MCF 10A (cell line): ENCODE measurements at regions not wholly inside any gene's neighbourhood (a gene's known extent, or its start where the extent isn't known, plus 50 kb on each side); places are given as distances from the start of the nearest gene placed in this dataset.
A peak's percentile ranks its signal among the peaks of the same experiment; 100 is the strongest.

Source experiments
- BruUV-seq: library from RNA; stranded (reverse); fragments of 400-500 nt; replicated peaks from 2 replicates; lab custom pipeline; 2021; lab: Mats Ljungman, UMichigan
- CTCF ChIA-PET: fragments of 300-600 bp; sonication (Branson Sonifier 250); formaldehyde crosslinking; extraction: SDS; loops from one replicate; lab custom pipeline; 2021; ENCODE audit warnings: antibody characterized with exemption, inconsistent platforms; lab: Yijun Ruan, JAX
- POLR2A ChIA-PET: fragments of 300-600, 350-650 bp; sonication (Branson Sonifier 250); formaldehyde crosslinking; extraction: SDS; loops from one replicate; lab custom pipeline; 2020; ENCODE audit warnings: antibody characterized with exemption, inconsistent platforms; lab: Yijun Ruan, JAX
- DNase-seq: peaks from one replicate; pipeline ENCODE4 v3.0.0-alpha.2; 2018; ENCODE audit not compliant: unreplicated experiment
- H3K27ac Mint-ChIP-seq: one replicate; pipeline ENCODE4 v1.8.0; 2022; ENCODE audit warnings: mild to moderate bottlenecking, low read depth, mixed read lengths; ENCODE audit not compliant: unreplicated experiment
- H3K27me3 Mint-ChIP-seq: one replicate; pipeline ENCODE4 v1.8.0; 2022; ENCODE audit warnings: mixed read lengths; ENCODE audit not compliant: insufficient read depth, unreplicated experiment
- H3K36me3 Mint-ChIP-seq: one replicate; pipeline ENCODE4 v1.8.0; 2022; ENCODE audit warnings: mild to moderate bottlenecking, moderate library complexity, mixed read lengths; ENCODE audit not compliant: insufficient read depth, unreplicated experiment
- H3K4me1 Mint-ChIP-seq: one replicate; pipeline ENCODE4 v1.8.0; 2022; ENCODE audit warnings: mixed read lengths; ENCODE audit not compliant: insufficient read depth, unreplicated experiment
- H3K4me3 Mint-ChIP-seq: one replicate; pipeline ENCODE4 v1.8.0; 2022; ENCODE audit warnings: mild to moderate bottlenecking, moderate library complexity, mixed read lengths; ENCODE audit not compliant: unreplicated experiment
- H3K9me3 Mint-ChIP-seq: one replicate; pipeline ENCODE4 v1.8.0; 2022; ENCODE audit warnings: mixed read lengths; ENCODE audit not compliant: unreplicated experiment
- CTCF ChIP-seq: fragments of 200-600 bp; IDR thresholded peaks from one replicate; pipeline ENCODE4 v1.8.0; 2022; ENCODE audit warnings: antibody characterized with exemption, mild to moderate bottlenecking; ENCODE audit not compliant: unreplicated experiment
- intact Hi-C: fragments of 100-400 bp; cut with micrococcal nuclease; formaldehyde crosslinking; loops from 2 replicates; pipeline ENCODE4 v1.14.1; 2022

- peaks cover 4% of the 10 kb centered on the region for H3K36me3 Mint-ChIP-seq
- POLR2A ChIA-PET = interaction anchor here (0.6 to 1.3 kb wide), 4 partner anchors 14 to 149 kb away, joined by 3 to 4 read pairs (median 4); no protein-coding TSS in a partner anchor
- H3K4me3 Mint-ChIP-seq = no peak overlapping the region
- CTCF ChIA-PET = interaction anchor here (0.6 to 1.2 kb wide), 4 partner anchors 163 to 1292 kb away, joined by 3 to 5 read pairs (median 4); no protein-coding TSS in a partner anchor
- no peaks in the 10 kb centered on the region for H3K9me3 Mint-ChIP-seq
- TF ChIP-seq CTCF = no peak
- BruUV-seq = no TSS peak
- DNase-seq = peak; percentile 97
- peak overlapping the region; percentile 77 for H3K27ac Mint-ChIP-seq
- no peaks in the 10 kb centered on the region for H3K27me3 Mint-ChIP-seq
- peaks cover 27% of the 10 kb centered on the region for H3K4me1 Mint-ChIP-seq
- intact Hi-C loops = no loop called here
Measured at GRCh38 chr5:68449380-68449779, 233.8 kb downstream of the PIK3R1 start.

GRCh38 chr5:68450245-68450852, 234.8 kb downstream of the PIK3R1 start:
- Mint-ChIP-seq H3K9me3 (no peaks in the 10 kb centered on the region), H3K27me3 (no peaks in the 10 kb centered on the region), H3K4me3 (no peak overlapping the region), H3K36me3 (peaks cover 4% of the 10 kb centered on the region), H3K27ac (peak overlapping the region; percentile 77), H3K4me1 (peaks cover 27% of the 10 kb centered on the region)
- ChIA-PET CTCF (interaction anchor here (1.2 kb wide), 1 partner anchor 164 kb away, joined by 3 read pairs; no protein-coding TSS in a partner anchor), POLR2A (interaction anchor here (0.7 to 1.1 kb wide), 2 partner anchors 14 to 234 kb away, joined by 3 read pairs; no protein-coding TSS in a partner anchor)
- BruUV-seq = no TSS peak
- no peak for TF ChIP-seq CTCF
- intact Hi-C loops = no loop called here
- DNase-seq = peak; percentile 82

GRCh38 chr5:68452286-68452685, 236.7 kb downstream of the PIK3R1 start:
- intact Hi-C loops = no loop called here
- no peaks in the 10 kb centered on the region for H3K9me3 Mint-ChIP-seq
- DNase-seq = no peak
- ChIA-PET CTCF (interaction anchor here (0.9 kb wide), 1 partner anchor 9 kb away, joined by 3 read pairs; no protein-coding TSS in a partner anchor), POLR2A (no interaction called here)
- no peaks in the 10 kb centered on the region for H3K27me3 Mint-ChIP-seq
- H3K36me3 Mint-ChIP-seq = peaks cover 4% of the 10 kb centered on the region
- H3K4me1 Mint-ChIP-seq = peaks cover 36% of the 10 kb centered on the region
- BruUV-seq = no TSS peak
- TF ChIP-seq CTCF = no peak
- no peak overlapping the region for H3K27ac Mint-ChIP-seq
- H3K4me3 Mint-ChIP-seq = no peak overlapping the region

GRCh38 chr5:68454172-68454571, 238.6 kb downstream of the PIK3R1 start:
- Mint-ChIP-seq H3K36me3 (peaks cover 4% of the 10 kb centered on the region), H3K4me1 (peaks cover 32% of the 10 kb centered on the region), H3K27me3 (no peaks in the 10 kb centered on the region), H3K27ac (no peak overlapping the region), H3K4me3 (no peak overlapping the region), H3K9me3 (no peaks in the 10 kb centered on the region)
- no peak for TF ChIP-seq CTCF
- no TSS peak for BruUV-seq
- POLR2A ChIA-PET = interaction anchor here (0.6 to 1.8 kb wide), 2 partner anchors 10 to 335 kb away, joined by 3 to 5 read pairs; no protein-coding TSS in a partner anchor
- no peak for DNase-seq
- CTCF ChIA-PET = interaction anchor here (0.6 to 1.3 kb wide), 3 partner anchors 12 to 1800 kb away, joined by 3 to 4 read pairs (median 4); no protein-coding TSS in a partner anchor
- intact Hi-C loops = no loop called here
